ENCODE measurements at regions not wholly inside any gene's neighbourhood (a gene's known extent, or its start where the extent isn't known, plus 50 kb on each side); places are given as distances from the start of the nearest gene placed in this dataset.

- Mint-ChIP-seq H3K9me3 (no peaks in the 10 kb centered on the region), H3K4me3 (no peak overlapping the region), H3K4me1 (no peaks in the 10 kb centered on the region), H3K27me3 (ENCODE audit: insufficient read depth) (peaks cover 1% of the 10 kb centered on the region), H3K36me3 (ENCODE audit: low read depth) (no peaks in the 10 kb centered on the region), H3K27ac (no peak overlapping the region)
- H3K9ac ChIP-seq (ENCODE audit: extremely low read depth, low read length, poor library complexity, severe bottlenecking), result no peak overlapping the region
- 87 to 90% methylated on average over 6 to 7 of the region's 7 CpGs for WGBS, 2 experiments (ENCODE audit: insufficient coverage in 1 of 2, insufficient read length in 1 of 2)
- no peaks in the 10 kb centered on the region for H3K27me3 ChIP-seq (ENCODE audit: control insufficient read depth, insufficient read depth, low read length, poor library complexity, severe bottlenecking)
- H3K4me1 ChIP-seq (ENCODE audit: control insufficient read depth, insufficient read depth, low read length), result no peaks in the 10 kb centered on the region
- no peak for DNase-seq
- no peak overlapping the region for H3K27ac ChIP-seq (ENCODE audit: low read depth, low read length)
- H3K9me3 ChIP-seq (ENCODE audit: control insufficient read depth, low read length), result no peaks in the 10 kb centered on the region
- TF ChIP-seq, protein P1, sequence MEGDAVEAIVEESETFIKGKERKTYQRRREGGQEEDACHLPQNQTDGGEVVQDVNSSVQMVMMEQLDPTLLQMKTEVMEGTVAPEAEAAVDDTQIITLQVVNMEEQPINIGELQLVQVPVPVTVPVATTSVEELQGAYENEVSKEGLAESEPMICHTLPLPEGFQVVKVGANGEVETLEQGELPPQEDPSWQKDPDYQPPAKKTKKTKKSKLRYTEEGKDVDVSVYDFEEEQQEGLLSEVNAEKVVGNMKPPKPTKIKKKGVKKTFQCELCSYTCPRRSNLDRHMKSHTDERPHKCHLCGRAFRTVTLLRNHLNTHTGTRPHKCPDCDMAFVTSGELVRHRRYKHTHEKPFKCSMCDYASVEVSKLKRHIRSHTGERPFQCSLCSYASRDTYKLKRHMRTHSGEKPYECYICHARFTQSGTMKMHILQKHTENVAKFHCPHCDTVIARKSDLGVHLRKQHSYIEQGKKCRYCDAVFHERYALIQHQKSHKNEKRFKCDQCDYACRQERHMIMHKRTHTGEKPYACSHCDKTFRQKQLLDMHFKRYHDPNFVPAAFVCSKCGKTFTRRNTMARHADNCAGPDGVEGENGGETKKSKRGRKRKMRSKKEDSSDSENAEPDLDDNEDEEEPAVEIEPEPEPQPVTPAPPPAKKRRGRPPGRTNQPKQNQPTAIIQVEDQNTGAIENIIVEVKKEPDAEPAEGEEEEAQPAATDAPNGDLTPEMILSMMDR (conservative IDR thresholded peaks at IDR 0.05), result no peak
- H3K36me3 ChIP-seq (ENCODE audit: control insufficient read depth, insufficient read depth, low read length), result no peaks in the 10 kb centered on the region
- H3K4me3 ChIP-seq (ENCODE audit: low read length), result no peak overlapping the region
These were observed 257.3 kb upstream of the SULF2 start for GRCh38 chr20:48042628-48043027.

GRCh38 chr20:48041078-48041780 is 255.9 kb upstream of the SULF2 start:
- H3K27ac Mint-ChIP-seq, result no peak overlapping the region
- no peaks in the 10 kb centered on the region for H3K36me3 ChIP-seq (ENCODE audit: control insufficient read depth, insufficient read depth, low read length)
- H3K4me3 Mint-ChIP-seq, result no peak overlapping the region
- no peaks in the 10 kb centered on the region for H3K36me3 Mint-ChIP-seq (ENCODE audit: low read depth)
- H3K4me1 ChIP-seq (ENCODE audit: control insufficient read depth, insufficient read depth, low read length), result no peaks in the 10 kb centered on the region
- TF ChIP-seq, protein P1 (conservative IDR thresholded peaks at IDR 0.05), result no peak
- H3K4me1 Mint-ChIP-seq, result no peaks in the 10 kb centered on the region
- H3K4me3 ChIP-seq (ENCODE audit: low read length), result no peak overlapping the region
- no peaks in the 10 kb centered on the region for H3K9me3 Mint-ChIP-seq
- peaks cover 1% of the 10 kb centered on the region for H3K27me3 Mint-ChIP-seq (ENCODE audit: insufficient read depth)
- H3K27ac ChIP-seq (ENCODE audit: low read depth, low read length), result no peak overlapping the region
- no peak overlapping the region for H3K9ac ChIP-seq (ENCODE audit: extremely low read depth, low read length, poor library complexity, severe bottlenecking)
- no peak for DNase-seq
- WGBS, 2 experiments (ENCODE audit: insufficient coverage in 1 of 2, insufficient read length in 1 of 2), result 86 to 89% methylated on average over 11 to 17 of the region's 17 CpGs
- no peaks in the 10 kb centered on the region for H3K9me3 ChIP-seq (ENCODE audit: control insufficient read depth, low read length)
- no peaks in the 10 kb centered on the region for H3K27me3 ChIP-seq (ENCODE audit: control insufficient read depth, insufficient read depth, low read length, poor library complexity, severe bottlenecking)

DNA sequence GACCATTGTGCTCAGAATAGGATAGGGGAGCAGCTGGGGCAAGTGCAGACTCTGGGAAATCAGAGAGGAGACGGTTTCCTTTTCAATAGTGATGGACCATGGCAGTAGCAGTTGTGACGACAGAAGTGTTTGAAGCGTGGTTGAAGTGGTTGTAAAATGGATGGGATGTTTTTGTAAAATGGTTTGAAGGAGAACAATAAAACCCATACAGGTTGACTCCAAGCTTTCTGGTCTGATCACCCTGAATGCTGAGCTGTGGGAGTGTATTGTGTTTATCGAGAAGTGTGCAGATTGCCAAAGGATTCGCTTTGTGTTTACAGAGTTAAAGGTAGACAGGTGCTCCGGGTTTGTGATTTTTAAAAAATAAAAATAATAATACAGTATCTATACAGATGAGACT is 255.2 kb upstream of the SULF2 start:
- no peak overlapping the region for H3K4me3 ChIP-seq (ENCODE audit: low read length)
- no peak overlapping the region for H3K27ac ChIP-seq (ENCODE audit: low read depth, low read length)
- H3K27me3 Mint-ChIP-seq (ENCODE audit: insufficient read depth), result peaks cover 1% of the 10 kb centered on the region

More for the DNA sequence above, 255.2 kb upstream of the SULF2 start:
- no peaks in the 10 kb centered on the region for H3K36me3 Mint-ChIP-seq (ENCODE audit: low read depth)
- WGBS, 2 experiments (ENCODE audit: insufficient coverage in 1 of 2, insufficient read length in 1 of 2), result 90 to 95% methylated on average over 3 to 6 of the region's 6 CpGs
- no peaks in the 10 kb centered on the region for H3K4me1 ChIP-seq (ENCODE audit: control insufficient read depth, insufficient read depth, low read length)
- TF ChIP-seq, protein P1 (conservative IDR thresholded peaks at IDR 0.05), result no peak
- H3K4me3 Mint-ChIP-seq, result no peak overlapping the region
- H3K27me3 ChIP-seq (ENCODE audit: control insufficient read depth, insufficient read depth, low read length, poor library complexity, severe bottlenecking), result no peaks in the 10 kb centered on the region
- H3K27ac Mint-ChIP-seq, result no peak overlapping the region
- DNase-seq, result no peak
- H3K36me3 ChIP-seq (ENCODE audit: control insufficient read depth, insufficient read depth, low read length), result no peaks in the 10 kb centered on the region
- H3K9ac ChIP-seq (ENCODE audit: extremely low read depth, low read length, poor library complexity, severe bottlenecking), result no peak overlapping the region
- H3K9me3 Mint-ChIP-seq, result peaks cover 1% of the 10 kb centered on the region
- H3K4me1 Mint-ChIP-seq, result no peaks in the 10 kb centered on the region
- H3K9me3 ChIP-seq (ENCODE audit: control insufficient read depth, low read length), result no peaks in the 10 kb centered on the region
